Mammary epithelial cell (primary cell): ENCODE measurements at regions not wholly inside any gene's neighbourhood (a gene's known extent, or its start where the extent isn't known, plus 50 kb on each side); places are given as distances from the start of the nearest gene placed in this dataset.

Experiments used
- EZH2 ChIP-seq: IDR thresholded peaks from 2 replicates; pipeline ENCODE4 v1.6.1; 2012; ENCODE audit warnings: low read length, inconsistent platforms, borderline replicate concordance
- TF ChIP-seq, protein P1 (sequence below), 2 donors: IDR thresholded peaks in 1 of 2; conservative IDR thresholded peaks in 1 of 2; 2 replicates each; pipeline ENCODE4 v1.5.1; 2011 to 2012; ENCODE audit warnings: inconsistent platforms in 2 of 2, low read length in 2 of 2, mild to moderate bottlenecking in 2 of 2, control low read depth in 1 of 2, low read depth in 1 of 2; ENCODE audit not compliant: insufficient read depth in 1 of 2; ENCODE audit errors: extremely low read depth in 1 of 2

DNA sequence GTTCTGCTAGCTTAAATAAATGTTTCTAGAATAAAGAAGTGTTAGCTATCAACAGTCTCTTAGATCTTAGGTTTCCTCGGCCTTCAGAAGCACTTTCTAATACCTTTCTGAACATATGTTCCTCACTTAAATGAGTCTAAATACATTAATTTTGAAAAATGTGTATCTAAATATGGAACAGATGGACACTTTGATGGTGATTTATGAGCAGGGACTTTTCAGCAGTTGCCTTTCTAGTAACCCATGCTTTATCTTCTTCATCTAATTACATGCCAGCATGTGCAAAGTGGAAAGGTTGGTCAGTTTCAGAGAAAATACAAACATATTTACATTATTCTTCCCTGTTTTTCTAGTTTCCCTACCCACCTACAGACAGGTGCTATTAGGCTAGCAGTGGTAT lies 797.0 kb upstream of the CHAC2 start:
- TF ChIP-seq, protein P1, sequence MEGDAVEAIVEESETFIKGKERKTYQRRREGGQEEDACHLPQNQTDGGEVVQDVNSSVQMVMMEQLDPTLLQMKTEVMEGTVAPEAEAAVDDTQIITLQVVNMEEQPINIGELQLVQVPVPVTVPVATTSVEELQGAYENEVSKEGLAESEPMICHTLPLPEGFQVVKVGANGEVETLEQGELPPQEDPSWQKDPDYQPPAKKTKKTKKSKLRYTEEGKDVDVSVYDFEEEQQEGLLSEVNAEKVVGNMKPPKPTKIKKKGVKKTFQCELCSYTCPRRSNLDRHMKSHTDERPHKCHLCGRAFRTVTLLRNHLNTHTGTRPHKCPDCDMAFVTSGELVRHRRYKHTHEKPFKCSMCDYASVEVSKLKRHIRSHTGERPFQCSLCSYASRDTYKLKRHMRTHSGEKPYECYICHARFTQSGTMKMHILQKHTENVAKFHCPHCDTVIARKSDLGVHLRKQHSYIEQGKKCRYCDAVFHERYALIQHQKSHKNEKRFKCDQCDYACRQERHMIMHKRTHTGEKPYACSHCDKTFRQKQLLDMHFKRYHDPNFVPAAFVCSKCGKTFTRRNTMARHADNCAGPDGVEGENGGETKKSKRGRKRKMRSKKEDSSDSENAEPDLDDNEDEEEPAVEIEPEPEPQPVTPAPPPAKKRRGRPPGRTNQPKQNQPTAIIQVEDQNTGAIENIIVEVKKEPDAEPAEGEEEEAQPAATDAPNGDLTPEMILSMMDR (conservative IDR thresholded peaks at IDR 0.05 in 1 of 2, IDR thresholded peaks at IDR 0.05 in 1 of 2; ENCODE audit: extremely low read depth in 1 of 2, insufficient read depth in 1 of 2, low read depth in 1 of 2, low read length in 2 of 2) = no peak
- TF ChIP-seq EZH2 = no peak
